ENCODE measurements at regions not wholly inside any gene's neighbourhood (a gene's known extent, or its start where the extent isn't known, plus 50 kb on each side); places are given as distances from the start of the nearest gene placed in this dataset.
"Not testable (repeated sequence)": the region's sequence is repeated elsewhere in the genome, so short reads cannot be mapped to it uniquely, and the experiment has no call there.

DNA sequence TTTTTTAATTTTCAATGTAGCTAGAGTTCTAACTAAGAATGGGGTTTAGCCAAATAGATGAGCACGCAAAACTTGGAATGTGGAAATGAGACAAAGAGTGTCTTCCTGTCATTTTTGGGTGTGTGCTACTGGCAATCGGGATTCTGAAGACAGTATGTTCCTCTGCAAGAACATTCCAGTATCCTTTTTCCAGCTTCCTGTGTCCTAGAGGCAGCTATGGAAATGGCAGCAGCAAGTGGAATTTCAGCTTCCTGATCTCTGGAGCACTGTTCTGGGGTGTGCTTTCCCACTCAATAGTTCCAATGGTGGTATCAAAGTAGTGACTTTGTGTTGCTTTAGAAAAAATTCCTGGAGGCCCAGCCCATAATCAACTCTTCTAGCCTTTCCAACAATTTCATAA lies 642.9 kb upstream of the KCNMB2 start:
- no peak for DNase-seq (ENCODE audit: low read depth)

DNA sequence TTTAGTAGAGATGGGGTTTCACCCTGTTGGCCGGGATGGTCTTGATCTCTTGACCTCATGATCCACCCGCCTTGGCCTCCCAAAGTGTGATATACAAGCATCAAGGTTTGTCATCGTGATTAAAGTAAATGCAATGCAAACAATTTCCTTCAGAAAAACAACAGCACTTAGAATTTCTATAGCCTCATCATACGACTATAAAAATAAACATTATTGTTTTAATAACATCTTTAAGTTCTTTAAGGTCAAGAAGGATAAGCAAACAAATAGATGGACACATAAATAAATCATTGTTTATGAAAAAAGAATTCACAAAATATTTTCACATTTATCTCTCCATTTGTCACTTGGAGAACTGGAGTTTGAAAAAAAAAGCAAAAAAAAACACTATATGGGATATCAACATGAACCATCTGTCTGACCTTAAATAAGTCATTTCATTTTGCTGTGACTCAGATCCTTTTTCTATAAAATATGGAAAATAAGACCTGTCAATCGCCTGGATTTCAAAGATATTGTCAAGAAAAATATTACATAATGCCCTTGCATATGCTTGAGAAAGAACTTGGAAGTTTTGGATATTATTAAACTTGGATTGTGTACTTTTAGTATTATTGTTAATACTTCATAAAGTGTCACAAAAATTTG lies 642.0 kb upstream of the KCNMB2 start:
- DNase-seq (ENCODE audit: low read depth) = no peak

DNA sequence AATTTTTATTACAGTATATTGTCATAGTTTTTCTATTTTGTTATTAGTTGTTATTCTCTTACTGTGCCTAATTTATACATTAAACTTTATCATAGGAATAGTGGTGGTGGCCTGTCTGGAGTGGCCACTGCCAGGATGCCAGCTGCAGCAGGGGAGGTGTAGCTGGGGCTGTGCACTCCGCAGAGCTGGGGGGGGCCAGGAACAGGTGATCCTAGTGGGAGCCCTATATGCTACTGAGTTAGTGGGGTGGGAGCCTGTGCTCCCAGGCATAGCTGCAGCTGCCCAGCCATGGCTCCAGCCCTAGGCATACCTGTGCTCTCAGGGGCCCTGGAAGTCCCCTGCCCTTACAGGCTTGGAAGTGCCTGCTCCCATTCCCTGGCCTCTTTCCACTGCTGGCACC lies 638.1 kb upstream of the KCNMB2 start:
- no peak for DNase-seq (ENCODE audit: low read depth)

DNA sequence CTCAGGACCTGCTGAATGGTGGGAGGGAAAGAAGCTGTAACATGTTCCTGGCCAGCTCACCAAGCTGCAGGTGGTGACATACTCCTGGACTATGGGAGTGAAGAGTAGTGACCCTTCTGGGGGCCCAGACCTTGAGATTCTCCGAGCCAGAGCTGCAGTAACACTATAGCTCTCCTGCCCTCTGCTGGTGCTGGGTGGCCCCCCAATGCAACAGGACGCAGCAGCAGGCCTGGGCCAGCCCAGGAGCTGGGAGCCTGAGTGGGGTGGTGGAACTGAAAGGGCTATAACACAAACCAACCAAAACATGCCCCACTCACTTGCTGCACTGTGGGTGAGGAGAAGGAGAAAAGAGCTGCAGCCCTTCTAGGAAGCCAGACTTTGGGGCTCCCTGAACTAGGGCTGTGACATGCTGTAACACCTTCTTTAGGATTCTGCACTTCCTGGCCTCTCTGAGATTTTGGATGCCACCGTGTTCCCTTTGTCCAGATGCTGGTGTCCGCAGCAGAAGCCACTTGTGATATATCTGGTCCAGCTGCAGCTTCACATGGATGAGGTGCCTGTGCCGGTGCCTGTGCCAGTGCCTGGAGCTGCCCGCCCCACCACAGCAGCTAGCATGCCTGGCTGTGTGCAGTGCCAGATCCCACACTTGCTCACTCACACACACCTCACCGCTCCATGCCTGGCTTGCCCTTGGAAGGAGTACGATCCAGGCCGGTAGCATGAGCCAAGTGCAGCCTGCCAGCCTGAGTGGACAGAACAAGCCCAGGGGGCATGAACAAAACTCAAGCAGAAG lies 636.8 kb upstream of the KCNMB2 start:
- DNase-seq (ENCODE audit: low read depth) = no peak

DNA sequence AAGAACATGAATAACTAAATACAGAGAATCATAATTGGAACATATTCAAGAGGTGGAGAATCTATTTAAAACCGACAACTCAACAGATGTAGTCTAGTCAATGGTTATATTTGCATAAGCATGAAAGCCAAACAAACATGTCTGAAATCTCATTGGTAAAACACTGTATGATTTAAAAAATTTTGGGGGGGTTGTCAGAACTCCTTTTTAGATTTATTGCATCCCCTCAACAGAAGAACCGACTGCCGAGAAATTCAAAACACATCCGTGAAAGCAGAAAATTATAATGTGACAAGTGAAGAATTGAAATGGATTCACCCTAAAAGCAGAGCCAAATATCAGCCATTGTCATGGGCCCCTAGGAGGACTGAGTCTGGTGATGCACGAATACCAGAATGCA lies 633.4 kb upstream of the KCNMB2 start:
- no peak for DNase-seq (ENCODE audit: low read depth)

DNA sequence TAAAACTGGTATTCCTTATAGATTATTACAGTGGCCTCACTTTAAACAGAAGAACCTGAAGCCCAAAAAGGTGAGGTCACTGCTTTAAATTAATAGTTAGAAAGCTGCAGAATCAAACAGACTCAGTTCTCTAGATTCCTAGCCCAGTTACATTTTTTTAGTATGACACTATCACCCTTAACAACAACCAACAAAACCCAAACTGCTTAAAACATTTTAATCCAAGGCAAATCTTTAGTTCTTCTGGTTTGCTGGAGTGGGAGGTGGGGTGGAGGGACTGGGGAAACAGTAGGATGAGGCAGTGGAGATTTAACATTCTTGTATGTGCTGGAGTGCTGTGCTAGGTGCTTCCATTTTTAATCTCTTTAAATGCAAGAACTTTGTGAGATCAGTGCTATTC lies 631.6 kb upstream of the KCNMB2 start:
- no peak for DNase-seq (ENCODE audit: low read depth)

DNA sequence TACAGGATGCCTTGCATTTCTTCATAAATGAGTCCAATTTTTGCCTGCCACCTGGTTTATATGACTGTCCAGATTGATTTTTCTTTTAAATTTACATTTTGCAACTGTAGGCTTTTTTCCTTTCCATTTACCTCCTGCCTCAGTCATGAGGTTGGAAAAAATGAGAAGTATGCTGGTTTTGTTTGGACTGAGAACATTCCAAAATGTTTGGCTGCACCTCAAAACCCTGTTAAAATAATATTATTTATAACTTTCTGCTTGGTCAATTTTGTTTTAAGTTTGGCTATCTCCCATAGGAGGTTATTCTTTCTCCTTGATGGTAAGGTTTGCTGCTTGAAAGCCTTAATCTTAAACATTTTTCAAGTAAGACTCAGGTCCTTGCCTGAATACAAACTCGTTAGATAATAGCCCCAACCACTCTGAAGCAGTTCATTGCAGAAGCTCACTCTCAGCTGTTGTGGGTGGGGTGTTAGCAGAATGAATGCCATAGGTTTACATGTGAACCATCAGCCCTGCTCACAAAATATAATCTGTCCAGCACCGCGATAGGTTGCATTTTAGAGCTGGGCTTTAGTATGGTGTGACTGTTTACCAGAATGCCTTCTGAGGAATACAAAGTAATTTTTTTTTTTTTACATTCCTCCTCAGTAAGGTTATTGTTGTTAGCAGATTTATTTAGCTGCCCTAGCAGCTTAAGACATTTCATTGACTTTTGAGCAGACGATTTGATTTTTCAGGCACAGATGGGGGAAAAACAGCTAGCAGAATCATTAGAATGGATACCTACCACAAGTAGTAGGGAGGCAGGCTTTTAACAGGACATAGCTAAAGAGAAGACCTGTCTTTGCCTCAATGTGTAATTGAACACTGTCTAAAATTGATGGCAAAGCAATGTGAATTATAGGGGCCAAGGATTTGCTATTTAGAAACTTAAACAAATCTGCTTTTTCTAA lies 630.8 kb upstream of the KCNMB2 start:
- DNase-seq (ENCODE audit: low read depth) = peak; percentile 49

DNA sequence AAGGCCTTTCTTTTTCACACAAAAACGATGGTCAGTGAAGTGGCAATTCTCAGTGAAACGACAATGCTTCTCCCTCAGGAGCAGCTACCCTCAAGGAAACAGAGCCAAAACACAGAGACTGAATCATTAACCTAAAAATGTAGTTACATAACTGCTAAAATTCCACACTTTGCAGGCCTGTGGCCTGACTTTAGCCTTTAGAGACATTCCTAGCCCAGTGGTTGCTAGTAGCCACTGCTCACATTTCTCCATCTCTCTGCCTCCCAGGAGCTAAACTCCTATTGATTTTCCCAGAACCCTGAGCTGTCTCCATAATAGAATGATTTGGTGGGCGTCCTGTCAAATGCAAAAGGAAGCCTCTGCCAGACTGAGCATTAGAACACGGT lies 630.1 kb upstream of the KCNMB2 start:
- peak; percentile 53 for DNase-seq (ENCODE audit: low read depth)

DNA sequence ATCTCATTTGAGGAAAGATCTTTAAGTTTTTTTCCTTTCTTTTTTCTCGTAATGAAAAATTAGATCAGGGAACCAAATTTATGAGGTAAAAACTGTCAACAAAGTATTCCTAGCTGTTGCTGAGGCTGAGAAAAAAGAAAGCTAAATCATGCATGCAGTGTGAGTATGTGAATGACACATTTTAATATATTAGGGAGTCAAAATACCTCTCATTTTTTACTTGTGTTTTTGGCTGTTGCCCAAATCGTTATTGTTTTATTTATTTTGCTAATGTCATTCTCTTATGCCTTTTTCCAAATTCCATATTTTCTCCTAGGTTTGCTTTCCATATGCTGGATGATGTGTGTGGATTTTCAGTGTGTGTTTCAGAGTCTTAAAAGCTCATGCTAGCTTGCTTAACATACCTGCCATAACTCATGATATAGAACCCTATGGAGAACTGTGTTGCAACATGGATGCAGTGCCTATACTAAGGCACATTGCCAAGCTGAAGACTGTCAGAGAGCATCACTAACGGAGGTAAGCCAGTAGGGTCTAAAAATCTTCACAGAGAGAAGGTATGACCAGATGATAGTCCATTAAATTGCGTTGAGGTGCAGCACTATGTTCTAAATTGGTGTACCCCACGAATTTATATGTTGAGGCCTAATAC lies 629.5 kb upstream of the KCNMB2 start:
- DNase-seq (ENCODE audit: low read depth) = no peak

DNA sequence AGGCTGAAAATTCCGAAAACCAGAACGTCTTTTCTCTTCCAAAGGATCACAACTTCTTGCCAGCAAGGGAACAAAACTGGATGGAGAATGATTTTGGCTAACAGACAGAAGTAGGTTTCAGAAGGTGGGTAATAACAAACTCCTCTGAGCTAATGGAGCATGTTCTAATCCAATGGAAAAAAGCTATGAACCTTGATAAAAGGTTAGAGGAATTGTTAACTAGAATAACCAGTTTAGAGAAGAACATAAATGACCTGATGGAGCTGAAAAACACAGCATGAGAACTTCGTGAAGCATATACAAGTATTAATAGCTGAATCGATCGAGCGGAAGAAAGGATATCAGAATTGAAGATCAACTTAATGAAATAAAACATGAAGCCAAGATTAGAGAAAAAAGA lies 626.7 kb upstream of the KCNMB2 start:
- DNase-seq (ENCODE audit: low read depth) = not testable (repeated sequence)

DNA sequence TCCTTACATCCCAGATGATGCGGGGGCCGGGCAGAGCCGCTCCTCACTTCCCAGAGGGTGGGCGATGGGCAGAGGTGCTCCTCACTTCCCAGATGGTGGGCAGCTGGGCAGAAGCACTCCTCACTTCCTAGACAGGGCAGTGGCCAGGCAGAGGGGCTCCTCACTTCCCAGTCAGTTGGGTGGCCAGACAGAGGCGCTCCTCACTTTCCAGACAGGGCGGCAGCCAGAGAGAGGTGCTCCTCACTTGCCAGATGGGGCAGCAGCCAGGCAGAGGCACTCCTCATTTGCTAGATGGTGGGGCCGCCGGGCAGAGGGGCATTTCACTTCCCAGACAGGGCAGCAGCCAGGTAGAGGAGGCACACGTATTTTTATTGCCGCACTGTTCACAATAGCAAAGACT lies 622.0 kb upstream of the KCNMB2 start:
- DNase-seq (ENCODE audit: low read depth) = no peak

DNA sequence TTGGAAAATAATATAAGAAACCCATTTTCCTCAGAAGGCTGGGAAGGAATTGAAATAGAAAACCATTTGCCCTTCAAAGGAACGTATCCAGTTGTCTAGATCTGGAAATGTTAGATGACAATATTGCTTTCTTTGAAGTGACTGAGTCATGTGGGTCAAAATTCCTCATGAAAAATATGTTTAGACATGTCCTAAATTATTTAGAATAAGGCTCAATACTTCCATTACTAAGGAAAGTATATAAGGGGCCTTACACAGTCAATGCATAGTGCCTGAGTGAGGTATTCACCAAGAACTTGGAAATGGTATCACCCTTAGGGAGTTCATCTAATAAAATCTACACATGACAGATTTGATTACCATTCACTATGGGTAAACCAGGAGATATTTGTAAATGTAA lies 619.8 kb upstream of the KCNMB2 start:
- DNase-seq (ENCODE audit: low read depth) = no peak

DNA sequence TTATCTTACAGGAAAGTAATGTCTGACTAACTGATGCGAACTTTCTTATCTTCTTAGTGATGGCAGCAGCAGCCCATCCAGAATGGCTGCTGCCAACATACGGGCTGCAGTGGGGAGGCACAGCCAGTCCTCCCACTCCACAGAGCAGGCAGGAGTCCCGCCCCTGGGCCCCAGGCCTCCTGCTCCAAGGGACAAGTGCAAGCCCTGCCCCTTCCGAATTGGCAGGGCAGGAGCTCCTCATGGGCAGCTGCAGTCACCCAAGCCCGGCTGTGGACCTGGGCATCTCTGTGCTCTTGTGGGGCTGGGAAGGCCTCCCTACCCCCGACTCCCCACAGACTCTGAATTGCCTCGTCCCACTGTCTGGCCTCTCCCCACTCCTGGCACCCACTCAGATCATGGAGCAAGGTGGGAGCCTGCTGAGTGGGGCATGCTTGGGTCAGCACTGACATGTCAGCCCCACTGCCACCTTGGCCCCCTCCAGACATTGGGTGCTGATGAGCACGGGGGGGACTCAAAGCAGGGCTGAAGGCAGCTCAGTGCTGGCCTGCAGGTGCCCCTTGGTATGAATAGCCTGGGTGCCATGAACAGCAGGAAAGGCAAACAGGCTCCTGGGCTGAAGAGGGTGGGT lies 618.9 kb upstream of the KCNMB2 start:
- no peak for DNase-seq (ENCODE audit: low read depth)

DNA sequence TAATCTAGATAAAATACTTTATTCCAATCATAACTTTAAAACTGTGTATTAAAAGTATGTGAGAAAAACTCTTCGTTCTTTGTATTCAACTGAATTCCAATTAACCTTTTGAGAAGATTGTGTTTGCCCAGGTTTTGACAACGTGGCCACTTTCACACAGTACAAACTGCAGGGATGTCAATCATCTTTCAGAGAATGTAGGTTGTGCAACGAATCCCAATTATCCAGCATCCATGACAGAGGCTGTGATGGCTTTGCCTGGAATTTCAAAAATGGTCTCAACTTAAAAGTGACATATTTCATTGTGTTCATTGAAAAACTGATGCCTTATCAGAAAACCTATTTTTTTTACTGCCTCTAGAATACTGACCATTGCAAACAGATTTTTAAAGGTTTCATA lies 615.1 kb upstream of the KCNMB2 start:
- no peak for DNase-seq (ENCODE audit: low read depth)

DNA sequence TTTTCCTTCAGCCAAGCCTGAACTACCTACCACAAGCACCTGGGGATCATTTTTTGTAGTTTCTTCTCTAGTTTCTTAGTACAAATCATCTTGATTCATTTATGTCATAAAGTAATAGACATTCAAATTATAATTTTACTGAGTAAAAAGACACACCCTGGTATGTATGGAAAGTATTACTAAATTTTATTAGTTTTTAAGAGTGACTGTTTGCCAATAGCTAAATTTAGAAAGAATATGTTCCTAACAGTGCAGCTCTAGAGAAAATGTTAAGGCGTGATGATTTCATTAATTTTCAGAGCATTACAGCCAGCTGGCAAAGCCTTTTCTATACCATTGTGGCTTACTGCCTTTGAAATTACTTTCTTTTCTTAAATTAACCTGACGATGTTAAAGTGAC lies 612.0 kb upstream of the KCNMB2 start:
- no peak for DNase-seq (ENCODE audit: low read depth)

DNA sequence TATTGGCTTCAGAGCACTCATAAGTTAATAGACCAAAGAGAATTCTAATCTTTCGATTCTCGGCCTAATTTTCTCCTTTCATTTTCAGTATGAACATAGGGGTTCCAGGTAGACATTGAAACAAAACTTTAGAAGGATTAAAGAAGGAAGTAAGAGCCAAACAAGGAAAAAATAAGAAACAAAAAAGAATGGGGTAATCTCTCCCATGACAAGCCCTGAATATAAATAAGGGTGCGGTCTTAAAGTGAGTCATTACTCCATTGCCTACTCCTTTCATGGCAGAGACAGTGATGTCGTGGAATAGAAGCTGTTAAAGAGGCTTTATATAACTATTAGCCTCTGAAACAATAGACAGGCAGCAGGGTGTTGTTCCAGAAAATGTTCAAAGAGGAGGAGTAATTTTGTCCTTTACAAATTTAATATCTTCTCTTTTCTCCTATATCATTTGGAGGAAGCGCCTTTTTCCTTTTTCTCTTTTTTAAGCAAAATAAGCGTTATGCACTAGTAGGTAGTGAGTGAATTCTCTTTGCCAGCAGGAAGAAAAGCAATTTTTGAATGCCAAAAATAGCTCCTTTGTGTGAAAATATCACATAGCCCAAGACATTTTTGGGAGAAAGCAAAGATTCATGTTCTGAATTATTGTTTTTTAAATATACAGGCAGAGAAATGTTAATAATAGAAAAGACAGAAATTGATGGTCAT lies 607.9 kb upstream of the KCNMB2 start:
- DNase-seq (ENCODE audit: low read depth) = peak; percentile 43

DNA sequence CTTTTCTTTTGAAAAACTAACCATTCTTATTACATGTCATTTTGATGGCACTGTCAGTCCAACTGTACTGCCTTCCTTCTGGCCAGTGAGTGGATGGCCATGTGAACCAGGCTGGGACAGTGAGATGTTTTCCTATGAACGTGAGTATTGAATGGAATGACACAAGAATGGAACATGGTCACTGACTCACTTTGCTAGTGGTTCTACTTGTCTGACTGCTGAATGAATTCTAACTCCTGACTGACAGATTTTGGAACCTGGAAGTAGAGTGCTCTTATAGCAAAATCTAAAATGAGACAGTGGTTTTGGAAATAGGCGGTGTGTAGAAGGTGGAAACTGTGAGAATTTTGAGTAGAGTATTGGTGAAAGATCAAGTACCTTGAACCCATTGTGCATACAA lies 606.9 kb upstream of the KCNMB2 start:
- DNase-seq (ENCODE audit: low read depth) = no peak

DNA sequence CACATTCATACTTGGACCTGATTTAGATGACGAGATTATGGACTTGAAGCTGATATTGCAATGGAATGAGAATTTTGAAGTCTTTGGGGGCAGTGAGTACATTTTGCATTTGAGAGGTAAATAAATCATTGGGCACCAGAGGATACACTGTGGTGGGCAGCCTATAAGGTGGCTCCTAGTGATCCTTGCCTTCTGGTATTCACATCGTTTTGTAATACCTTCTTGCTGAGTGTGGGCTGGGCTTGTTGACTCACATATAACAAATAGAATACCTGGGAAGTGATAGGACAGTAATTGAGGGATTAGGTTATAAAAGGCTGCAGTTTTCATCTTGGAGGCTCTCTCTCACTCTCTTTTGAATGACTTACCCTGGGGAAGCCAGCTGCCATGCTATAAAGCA lies 605.5 kb upstream of the KCNMB2 start:
- DNase-seq (ENCODE audit: low read depth) = no peak

DNA sequence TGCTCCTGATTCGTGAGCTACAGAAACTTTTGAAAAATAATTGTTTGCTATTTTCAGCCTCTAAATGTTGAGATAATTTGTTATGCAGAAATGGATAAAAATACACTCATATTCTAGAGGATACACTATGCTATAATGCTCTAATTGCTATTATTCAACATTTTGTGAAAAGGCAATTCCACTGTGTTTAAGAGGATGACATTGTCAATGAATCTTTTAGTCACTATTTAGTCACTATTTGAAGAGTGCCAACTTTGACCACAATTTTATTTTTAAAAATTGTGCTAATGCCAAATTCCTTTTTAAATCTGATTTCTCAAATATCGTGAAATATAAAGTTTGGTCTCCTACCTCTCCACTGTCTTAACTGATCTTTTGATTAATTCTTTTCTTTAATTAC lies 604.9 kb upstream of the KCNMB2 start:
- DNase-seq (ENCODE audit: low read depth) = no peak

DNA sequence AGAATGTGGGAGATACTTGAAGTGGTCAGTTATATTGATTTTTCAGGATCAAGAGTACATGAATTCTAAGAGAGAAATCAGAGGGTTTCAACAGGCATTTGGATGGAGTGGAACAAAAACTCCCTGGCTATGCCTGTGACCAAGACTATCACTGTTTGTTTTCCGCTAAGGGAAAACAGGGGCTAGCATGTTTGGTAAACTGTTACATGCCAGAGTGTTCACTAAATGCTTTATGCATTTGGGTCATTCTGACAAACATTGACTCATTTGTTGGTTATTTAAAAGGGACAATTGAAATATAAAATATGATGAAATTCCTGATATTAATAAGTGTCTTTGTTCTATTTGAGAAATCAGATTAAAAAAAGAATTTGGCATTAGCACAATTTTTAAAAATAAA lies 603.9 kb upstream of the KCNMB2 start:
- DNase-seq (ENCODE audit: low read depth) = no peak

Measured in Daoy (cell line).